CD4-positive, alpha-beta T cell treated with Interleukin-4 for 4 hours (primary cell): ENCODE measurements at regions not wholly inside any gene's neighbourhood (a gene's known extent, or its start where the extent isn't known, plus 50 kb on each side); places are given as distances from the start of the nearest gene placed in this dataset.
"Not testable (repeated sequence)": the region's sequence is repeated elsewhere in the genome, so short reads cannot be mapped to it uniquely, and the experiment has no call there.

Experiments used
- DNase-seq: peaks from one replicate; pipeline ENCODE4 v3.0.0-alpha.2; 2020

- no peak for DNase-seq
Measured at GRCh38 chr11:87455180-87455579, 417.4 kb downstream of the TMEM135 start.

GRCh38 chr11:87454241-87454640 is 416.5 kb downstream of the TMEM135 start:
- DNase-seq = no peak

- DNase-seq = no peak
Measured at GRCh38 chr11:87453531-87454089, 415.9 kb downstream of the TMEM135 start.

- DNase-seq = not testable (repeated sequence)
Measured at GRCh38 chr11:87452025-87452424, 414.3 kb downstream of the TMEM135 start.

GRCh38 chr11:87451395-87451794 is 413.7 kb downstream of the TMEM135 start:
- DNase-seq = no peak

DNA sequence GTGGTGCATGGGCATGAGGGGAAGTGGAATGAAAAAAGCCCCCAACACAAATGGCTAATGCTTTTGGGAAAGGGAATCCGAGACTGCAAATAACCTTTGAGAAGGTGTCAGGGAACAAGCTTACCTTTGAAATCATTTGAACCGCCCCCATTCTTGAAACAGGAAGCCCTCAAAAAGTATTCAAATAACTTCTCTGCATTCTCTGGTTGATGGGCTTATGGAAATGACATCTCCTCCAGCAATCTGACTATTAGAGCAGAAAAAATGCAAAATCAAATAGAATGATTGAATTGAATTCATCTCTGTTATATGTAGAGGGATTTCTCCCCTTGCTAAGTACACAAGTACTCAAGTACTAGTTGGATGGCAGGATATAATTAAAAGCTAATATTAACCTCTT is 409.9 kb downstream of the TMEM135 start:
- DNase-seq = no peak

GRCh38 chr11:87444993-87445392 is 407.3 kb downstream of the TMEM135 start:
- DNase-seq = no peak

GRCh38 chr11:87443707-87444106 is 406.0 kb downstream of the TMEM135 start:
- DNase-seq = no peak

- DNase-seq = no peak
Measured at GRCh38 chr11:87440076-87440770, 402.5 kb downstream of the TMEM135 start.

GRCh38 chr11:87438416-87438815 is 400.7 kb downstream of the TMEM135 start:
- DNase-seq = no peak

GRCh38 chr11:87437844-87438223 is 400.1 kb downstream of the TMEM135 start:
- no peak for DNase-seq

- no peak for DNase-seq
Measured at GRCh38 chr11:87437133-87437843, 399.6 kb downstream of the TMEM135 start.

DNA sequence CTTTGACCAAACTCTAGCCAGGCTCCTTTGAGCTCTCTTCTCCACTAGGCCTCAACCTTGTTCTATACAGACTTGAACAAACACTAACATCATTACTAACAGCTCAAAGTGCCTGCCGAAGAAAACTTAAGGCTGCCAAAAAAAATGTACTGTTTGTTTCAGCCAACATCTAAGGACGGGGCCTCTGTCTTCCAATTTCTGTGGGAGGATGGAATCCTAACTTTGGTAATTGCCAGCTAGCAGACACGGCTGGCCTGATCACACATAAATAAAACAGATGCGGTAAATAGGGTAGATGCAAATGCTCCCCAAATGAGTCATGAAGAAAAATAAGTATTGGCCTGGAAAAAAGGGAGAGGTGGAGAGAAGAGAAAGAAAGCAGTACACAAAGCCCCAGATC is 394.3 kb downstream of the TMEM135 start:
- no peak for DNase-seq

DNA sequence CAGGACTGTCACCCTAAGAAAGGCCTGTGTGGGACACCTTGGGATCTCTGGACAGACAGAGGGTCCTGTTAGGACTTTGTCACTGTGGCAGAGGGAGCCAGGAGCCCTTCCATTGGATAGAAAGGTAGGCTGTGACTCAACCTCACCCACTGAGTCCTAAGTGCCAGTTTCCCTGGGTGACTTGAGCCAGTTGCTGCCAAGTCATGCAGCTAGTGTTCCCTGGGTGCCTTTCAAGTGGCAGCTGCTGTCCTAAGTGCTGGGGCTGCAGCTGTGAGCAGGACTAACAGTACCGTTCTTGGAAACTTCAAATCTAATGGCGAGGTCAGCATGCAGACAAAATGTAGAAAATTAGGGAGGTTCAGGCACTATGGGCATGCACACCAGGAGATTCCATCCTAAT is 393.7 kb downstream of the TMEM135 start:
- DNase-seq = no peak

DNA sequence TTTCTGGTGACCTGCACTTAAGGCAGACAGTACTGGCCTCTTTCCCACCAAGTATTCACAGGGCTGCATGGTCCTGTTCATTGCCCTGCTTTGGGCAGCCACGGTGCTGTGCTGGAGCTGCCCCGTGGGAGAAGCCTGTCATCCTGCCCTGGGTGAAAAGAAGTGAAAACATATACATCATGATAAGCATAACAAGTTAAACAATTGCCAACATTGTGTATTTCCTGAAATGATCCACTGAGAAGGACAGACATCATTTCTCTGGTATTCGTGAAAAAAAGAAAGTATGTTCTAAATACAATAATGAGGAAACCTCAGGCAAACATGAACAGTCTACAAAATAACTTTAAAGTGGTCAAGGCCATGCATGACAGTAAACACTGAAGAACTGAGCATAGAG is 393.1 kb downstream of the TMEM135 start:
- no peak for DNase-seq

DNA sequence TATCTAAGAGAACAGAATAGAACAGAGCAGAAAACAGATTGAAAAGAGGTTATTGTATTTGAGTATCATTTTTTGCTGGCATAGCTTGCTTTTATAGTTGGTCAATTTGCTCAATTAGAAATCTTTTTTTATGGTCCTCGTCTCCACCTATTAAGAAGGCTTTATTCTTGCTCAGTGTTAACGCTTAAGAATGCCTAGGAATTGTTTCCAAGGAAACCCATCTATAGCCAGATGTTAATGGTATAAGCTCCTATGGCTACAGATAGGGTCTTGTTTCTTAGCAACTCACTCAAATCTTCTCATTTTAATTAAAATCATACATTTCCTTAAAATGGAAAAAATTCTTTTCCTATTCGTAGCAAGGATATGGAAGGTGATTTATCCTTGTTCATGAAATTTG is 392.3 kb downstream of the TMEM135 start:
- DNase-seq = no peak

GRCh38 chr11:87428266-87428665 is 390.5 kb downstream of the TMEM135 start:
- no peak for DNase-seq

DNA sequence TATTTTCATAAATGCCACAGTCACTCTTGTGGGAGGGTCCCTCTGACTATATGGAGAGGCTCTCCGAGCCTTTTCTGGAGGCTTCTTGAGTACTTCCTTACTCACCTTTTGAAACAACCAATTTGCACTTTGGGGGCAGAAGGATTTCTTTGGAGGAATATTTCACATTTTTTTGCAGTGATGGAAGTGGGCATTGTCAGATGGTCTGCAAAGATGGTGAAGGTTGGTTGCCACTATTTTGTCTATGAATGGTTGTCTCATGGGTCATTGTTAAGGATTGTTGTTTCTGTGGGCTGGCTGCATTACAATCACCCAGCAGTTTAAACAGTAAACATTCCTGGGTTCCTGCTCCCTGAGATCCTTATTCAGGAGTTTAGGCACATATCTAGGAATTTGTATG is 388.2 kb downstream of the TMEM135 start:
- DNase-seq = no peak

DNA sequence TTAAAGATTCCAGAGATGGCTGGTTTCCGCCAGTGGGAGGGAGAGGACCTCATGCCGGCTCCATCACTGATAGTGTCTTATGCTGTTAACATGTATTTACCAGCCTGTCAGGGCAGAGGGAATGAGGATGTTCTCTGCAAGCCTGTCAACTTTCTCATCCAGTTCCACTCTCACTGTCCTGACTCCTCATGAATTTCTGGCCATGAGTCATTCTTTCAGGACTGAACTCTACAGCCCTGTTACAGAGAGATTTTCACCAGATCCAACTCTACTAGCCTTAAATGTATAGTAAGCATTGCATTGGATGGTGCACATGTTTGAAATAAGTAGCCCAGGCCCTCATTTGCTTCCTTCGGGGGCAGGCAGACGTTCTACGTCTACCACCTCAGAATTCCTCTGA is 387.7 kb downstream of the TMEM135 start:
- DNase-seq = no peak

DNA sequence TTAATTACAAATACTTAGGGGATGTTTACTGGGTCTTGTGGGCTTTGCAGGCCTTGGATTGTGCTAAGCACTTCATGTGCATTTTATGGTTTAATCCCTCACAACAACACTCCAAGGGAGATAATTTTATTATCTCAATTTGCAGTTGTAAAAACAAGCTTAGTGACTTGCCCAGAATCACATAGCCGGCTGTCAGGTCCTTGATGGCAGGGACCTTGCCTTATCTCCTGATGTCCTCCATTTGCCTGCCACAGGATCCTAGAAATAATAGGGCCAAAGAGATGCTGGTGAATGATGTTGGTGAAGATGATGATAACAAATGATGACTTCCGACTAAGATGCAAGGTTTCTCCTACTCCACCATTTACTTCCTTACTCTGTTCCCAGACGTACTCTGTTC is 385.4 kb downstream of the TMEM135 start:
- DNase-seq = no peak

GRCh38 chr11:87422566-87422965 is 384.8 kb downstream of the TMEM135 start:
- DNase-seq = no peak

- DNase-seq = peak; percentile 44
Measured at GRCh38 chr11:87421422-87421821, 383.7 kb downstream of the TMEM135 start.

- no peak for DNase-seq
Measured at GRCh38 chr11:87417951-87418350, 380.2 kb downstream of the TMEM135 start.

- no peak for DNase-seq
Measured at GRCh38 chr11:87405843-87406242, 368.1 kb downstream of the TMEM135 start.
